WI38 (cell line): ENCODE measurements at regions not wholly inside any gene's neighbourhood (a gene's known extent, or its start where the extent isn't known, plus 50 kb on each side); places are given as distances from the start of the nearest gene placed in this dataset.

Source experiments
- H3K4me3 ChIP-seq: 2 replicates; pipeline ENCODE4 v1.5.1; 2011; ENCODE audit warnings: low read depth, mild to moderate bottlenecking, control low read depth, low read length
- TF ChIP-seq, protein P1 (sequence below): IDR thresholded peaks from 2 replicates; pipeline ENCODE4 v1.5.1; 2012; ENCODE audit warnings: low read depth, mild to moderate bottlenecking, control low read depth, low read length

DNA sequence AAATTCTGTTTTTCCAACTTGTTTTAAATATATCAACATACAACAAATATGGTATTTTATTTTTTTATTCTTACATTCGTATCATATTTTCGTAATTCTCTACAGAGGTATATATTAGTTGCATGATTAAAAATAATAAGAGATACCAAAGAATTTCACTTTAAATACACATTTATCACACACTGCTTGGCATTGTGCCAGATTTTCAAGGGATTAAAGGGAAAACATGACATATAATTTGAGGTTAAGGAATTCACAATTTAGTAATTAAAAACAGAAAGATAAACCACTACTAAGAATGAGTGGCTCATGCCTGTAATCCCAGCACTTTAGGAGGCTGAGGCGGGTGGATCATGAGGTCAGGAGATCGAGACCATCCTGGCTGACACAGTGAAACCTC is 484.7 kb upstream of the SORCS1 start:
- TF ChIP-seq, protein P1, sequence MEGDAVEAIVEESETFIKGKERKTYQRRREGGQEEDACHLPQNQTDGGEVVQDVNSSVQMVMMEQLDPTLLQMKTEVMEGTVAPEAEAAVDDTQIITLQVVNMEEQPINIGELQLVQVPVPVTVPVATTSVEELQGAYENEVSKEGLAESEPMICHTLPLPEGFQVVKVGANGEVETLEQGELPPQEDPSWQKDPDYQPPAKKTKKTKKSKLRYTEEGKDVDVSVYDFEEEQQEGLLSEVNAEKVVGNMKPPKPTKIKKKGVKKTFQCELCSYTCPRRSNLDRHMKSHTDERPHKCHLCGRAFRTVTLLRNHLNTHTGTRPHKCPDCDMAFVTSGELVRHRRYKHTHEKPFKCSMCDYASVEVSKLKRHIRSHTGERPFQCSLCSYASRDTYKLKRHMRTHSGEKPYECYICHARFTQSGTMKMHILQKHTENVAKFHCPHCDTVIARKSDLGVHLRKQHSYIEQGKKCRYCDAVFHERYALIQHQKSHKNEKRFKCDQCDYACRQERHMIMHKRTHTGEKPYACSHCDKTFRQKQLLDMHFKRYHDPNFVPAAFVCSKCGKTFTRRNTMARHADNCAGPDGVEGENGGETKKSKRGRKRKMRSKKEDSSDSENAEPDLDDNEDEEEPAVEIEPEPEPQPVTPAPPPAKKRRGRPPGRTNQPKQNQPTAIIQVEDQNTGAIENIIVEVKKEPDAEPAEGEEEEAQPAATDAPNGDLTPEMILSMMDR = no peak
- H3K4me3 ChIP-seq = no peak overlapping the region

DNA sequence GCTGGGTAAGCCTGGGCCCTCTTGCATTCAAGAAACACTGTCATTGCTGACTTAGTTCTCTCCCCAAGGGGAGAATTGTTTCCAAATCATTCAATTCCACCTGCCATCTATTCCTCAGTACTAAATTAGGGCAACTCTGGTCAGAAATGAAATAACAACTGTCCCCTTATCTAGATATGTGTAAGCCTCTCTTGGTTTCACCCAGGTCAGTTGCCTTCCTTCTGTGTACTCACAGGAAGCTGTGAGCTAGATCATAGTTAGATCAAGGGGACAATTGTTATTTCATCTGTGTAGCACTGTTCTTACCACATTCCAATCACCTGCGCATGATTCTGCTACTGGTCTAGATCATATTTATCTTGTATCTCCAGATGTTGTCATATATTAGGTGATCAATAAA is 483.0 kb upstream of the SORCS1 start:
- TF ChIP-seq, protein P1 = no peak
- no peak overlapping the region for H3K4me3 ChIP-seq

DNA sequence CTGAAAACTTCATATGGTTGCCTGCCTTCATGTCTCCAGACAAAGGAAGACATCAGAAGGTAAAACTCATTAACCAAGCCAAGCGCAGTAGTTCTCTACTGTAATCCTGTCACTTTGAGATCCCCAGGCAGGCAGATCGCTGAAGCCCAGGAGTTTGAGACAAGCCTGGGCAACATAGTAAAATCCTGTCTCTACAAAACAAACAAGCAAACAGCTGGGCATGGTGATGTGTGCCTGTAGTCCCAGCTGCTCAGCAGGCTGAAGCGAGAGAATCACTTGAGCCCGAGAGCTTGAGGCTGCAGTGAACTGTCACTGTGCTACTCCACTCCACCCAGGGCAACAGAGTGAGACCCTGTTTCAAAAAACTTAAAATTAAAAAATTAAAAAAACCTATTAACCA is 467.4 kb upstream of the SORCS1 start:
- no peak overlapping the region for H3K4me3 ChIP-seq
- TF ChIP-seq, protein P1 = no peak

DNA sequence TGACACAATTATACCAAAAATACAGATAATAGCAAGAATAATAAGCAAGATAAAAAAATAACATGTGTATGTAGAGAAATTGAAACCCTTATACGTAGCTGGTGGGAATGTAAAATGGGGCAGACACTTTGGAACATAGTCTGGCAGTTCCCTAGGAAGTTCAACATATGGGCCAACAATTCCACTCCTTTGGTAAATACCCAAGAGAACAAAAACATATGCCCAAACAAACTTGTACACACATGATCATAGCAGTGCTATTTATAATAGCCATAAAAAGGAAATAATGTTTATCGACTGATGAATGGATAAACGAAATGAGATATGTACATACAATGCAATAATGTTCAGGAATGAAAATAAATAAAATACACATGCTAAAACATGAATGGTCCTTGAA is 462.4 kb upstream of the SORCS1 start:
- no peak overlapping the region for H3K4me3 ChIP-seq
- TF ChIP-seq, protein P1 = no peak

DNA sequence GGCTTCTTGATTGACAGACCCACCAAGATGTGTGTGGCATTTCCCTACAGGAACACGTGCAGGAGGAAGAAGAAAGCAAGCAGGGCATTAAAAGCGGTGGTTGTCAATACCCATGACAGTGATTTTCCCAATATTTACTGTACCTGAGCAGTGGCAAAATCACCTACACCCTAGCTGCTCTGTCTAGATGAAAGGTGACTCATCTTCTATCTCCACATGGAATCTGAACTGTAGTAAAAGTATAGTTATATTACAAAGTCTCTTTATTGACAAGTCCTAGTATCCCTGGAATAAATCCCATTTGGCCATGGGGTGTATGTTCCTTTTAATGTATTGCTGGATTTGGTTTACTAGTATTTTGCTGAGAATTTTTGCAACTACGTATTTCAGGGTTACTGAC is 458.8 kb upstream of the SORCS1 start:
- TF ChIP-seq, protein P1 = no peak
- no peak overlapping the region for H3K4me3 ChIP-seq

DNA sequence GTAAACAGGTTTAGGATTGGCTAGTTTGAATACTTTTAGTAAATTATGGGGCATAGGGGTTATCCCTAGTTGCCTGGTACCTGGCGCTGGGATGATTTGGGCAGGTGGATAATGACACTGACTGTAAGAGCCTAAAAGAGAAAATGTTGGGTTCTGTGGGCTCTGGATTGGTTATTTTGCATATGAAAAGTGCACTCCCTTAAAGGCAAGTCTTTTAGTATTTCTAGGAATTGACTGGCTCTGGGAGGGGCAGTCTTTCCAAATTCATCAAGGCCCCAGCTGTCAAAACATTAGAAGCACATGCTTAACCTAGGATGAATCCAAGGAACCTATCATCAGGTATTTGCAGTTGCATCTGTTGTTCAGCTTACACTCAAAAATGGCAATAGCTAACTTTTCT is 454.6 kb upstream of the SORCS1 start:
- TF ChIP-seq, protein P1 = no peak
- no peak overlapping the region for H3K4me3 ChIP-seq

DNA sequence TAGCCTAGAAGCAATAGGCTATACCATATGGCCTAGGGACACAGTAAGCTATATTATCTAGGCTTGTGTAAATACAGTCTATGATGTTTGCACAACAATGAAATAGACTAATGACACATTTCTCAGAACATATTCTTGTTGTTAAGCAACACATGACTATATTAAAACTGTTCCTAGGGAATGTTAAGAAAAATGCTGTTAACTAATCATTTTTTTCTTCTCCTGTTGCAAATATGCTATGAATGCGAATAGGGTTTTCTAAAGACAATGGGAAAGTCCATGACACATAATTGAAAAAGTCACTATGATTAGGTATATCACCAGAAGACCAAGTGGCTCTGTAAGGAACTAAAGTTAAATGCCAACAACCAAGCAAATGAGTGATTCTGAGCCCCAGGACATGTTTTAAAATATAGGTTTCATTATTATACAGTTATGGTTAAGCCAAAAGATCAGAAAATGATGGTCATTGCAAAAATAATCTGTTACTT is 454.0 kb upstream of the SORCS1 start:
- TF ChIP-seq, protein P1 = no peak

More for the DNA sequence above, 454.0 kb upstream of the SORCS1 start:
- H3K4me3 ChIP-seq = no peak overlapping the region
